Activated CD4-positive, alpha-beta T cell treated with anti-CD3 and anti-CD28 coated beads, Interleukin-10, Interleukin-2, amounts not matched to agents 100 ng/mL and 50 ng/mL, durations not matched to agents 16 hours and 8 hours (primary cell): ENCODE measurements at regions not wholly inside any gene's neighbourhood (a gene's known extent, or its start where the extent isn't known, plus 50 kb on each side); places are given as distances from the start of the nearest gene placed in this dataset.
"Not testable (repeated sequence)": the region's sequence is repeated elsewhere in the genome, so short reads cannot be mapped to it uniquely, and the experiment has no call there.

Experiments
- DNase-seq: peaks from one replicate; pipeline ENCODE4 v3.0.0-alpha.2; 2020

DNA sequence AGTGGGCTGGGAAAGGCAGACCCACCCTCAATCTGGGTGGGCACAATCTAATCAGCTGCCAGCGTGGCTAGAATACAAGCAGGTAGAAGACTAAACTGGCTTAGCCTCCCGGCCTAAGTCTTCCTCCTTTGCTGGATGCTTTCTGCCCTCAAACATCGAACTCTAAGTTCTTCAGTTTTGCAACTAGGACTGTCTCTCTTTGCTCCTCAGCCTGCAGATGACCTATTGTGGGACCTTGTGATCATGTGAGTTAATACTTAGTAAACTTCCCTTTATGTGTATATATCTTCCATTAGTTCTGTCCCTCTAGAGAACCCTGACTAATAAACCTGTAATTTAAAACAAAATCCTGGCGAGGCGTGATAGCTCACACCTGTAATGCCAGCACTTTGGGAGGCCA is 51.8 kb upstream of the SLC39A8 start:
- DNase-seq, result not testable (repeated sequence)

DNA sequence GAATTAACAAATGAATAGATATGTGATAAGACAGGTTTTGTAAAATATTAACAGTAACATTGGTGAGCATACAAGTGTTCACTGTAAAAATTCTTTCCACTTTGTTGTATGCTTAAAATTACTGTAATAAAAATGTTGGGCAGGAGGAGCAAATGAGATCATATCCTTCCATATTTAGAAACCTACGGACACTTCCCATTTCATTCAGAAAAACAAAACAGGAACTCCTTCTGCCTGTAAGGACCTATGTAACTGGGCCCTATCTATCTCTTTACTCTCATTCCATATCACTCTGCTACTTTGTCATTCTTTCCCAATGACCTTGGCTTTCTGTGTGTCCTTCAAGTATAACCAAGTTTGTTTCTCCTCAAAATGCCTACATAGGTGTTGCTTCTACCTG is 53.7 kb upstream of the SLC39A8 start:
- no peak for DNase-seq

DNA sequence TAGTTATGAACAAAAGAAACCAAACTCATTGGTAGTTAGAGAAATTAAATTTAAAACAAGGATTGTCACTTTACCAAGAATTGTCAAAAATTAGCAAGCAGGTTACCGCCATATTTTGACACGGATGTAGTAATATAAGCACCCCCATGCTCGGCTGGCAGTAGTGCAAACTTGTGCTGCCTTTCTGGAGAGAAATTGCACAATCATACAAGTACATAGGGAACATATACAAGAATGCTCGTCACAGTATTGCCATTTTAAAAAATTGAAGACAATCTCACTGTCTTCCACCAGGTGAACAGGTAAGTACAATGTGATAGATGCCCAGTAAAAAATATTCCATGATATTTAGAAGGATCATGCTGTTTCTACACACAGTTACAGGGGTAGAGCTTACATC is 55.6 kb upstream of the SLC39A8 start:
- no peak for DNase-seq

DNA sequence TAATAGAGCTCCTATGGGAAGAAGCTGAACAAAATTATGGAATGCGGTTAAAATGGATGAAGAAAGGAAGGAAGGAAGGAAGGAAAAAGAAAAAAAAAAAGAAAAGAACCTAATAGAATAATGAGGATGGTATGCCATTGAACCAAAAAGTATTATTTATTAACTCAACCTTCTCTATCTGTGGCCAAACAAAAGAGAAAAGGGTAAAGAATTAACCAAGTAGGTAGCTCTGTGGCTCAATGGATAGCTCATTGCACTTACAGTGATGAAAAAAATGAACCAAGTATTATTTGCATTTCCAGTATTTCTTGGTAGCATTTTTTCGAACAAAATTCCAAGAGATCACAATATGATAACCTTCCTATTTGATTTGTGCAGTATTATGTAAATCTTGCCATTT is 56.9 kb upstream of the SLC39A8 start:
- no peak for DNase-seq

DNA sequence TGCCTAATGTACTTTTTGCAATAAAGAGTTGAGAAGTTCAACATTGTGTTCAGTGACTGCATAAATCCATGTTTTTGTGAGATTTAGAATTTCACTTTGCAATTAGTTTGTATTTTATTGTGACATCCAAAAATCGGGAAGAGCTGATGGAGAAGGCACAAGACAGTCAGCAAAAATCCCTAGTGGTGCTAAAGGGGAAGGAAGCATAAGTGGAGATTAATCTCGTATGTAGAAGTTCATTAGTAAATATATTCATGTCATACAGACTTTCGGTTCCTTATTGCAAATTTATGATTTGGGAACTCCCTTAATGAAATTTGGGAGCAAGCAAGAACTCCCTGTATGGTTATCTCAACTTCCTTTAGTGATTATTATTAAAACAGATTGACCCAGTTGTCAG is 57.8 kb upstream of the SLC39A8 start:
- DNase-seq, result no peak

DNA sequence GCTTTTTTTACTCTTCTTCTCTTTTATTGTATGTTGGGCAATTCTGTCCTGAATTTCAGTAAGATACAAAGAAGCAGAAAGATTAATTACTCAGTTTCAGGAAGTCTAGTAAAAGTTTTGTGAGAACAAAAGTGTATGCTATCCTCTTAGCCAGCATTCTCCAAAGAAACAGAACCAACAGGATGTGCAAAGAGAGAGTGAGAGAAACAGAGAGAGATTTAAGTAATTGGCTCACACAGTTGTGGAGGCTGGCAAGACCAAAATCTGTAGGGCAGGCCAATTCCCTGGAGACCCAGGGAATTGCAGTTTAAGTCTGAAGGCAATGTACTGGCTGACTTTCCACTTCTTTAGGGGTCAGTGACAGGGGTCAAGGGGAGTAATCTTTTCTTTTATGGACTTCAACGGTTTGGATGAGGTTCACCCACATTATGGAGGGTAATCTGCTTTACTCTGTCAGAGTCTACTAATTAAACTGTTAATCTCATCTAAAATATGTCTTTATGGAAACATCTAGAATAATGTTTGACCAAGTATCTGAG is 59.2 kb upstream of the SLC39A8 start:
- DNase-seq, result no peak

DNA sequence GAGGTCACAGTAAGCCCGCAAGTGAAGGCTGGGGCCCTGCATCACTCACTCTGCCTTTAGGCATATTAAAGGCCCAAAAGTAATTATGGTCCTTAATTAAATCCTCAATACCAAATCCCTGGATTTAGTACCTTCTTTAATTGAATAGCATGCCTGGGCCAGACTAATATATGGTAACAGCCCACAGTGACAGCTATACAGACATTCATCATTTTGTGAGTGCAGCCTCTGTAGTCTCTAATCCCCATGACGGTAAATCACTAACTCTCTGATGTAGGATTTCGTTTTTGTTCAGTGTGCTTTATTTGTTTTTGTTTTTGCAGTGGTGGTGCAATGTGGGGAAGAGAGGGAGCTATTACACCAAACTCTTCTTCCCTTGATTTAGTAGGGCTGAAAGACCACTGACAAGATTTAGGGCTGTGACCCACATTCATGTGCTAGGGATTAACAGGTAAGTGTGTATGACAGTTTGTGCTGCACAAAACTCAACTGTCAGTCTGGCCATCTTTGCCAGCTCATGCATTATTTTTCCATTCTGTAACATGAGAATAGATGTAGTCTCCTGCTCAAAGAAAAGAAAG is 60.6 kb upstream of the SLC39A8 start:
- DNase-seq, result no peak

DNA sequence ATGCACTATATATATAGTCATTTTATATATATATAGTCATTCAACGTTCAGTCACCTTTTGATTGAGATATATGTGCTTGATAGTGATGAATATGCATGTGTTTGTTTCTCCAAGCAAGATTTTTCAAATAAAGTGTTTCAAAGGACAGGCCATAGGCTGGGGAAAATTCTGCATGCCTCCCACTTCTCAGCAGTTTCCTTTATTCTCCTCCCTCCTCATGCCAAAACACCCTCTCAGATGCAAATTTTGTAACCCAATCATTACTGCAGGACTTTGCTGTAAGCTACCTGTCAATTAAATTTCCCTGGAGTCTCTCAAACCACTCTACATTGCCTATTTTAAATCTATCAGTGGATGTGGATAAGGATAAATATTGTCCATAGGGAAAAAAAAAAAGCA is 65.6 kb upstream of the SLC39A8 start:
- not testable (repeated sequence) for DNase-seq

DNA sequence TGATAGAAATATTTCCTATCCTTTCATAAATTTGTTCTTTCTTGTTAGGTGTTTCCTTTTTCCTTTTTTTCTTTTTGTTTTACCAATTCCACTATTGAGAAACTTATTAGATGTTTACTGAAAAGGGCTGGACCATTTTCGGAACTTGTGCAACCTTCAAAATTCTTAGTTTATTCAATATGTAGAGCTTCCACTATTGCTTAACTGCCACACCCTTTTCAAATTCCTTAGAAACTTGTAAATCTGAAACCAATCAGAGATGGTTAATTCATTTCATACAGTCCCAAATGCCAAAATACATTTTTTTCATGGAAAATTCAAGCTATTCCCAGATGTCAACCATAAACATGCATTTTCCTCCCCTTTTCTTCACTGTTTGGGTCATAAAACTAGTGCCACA is 66.1 kb upstream of the SLC39A8 start:
- no peak for DNase-seq

DNA sequence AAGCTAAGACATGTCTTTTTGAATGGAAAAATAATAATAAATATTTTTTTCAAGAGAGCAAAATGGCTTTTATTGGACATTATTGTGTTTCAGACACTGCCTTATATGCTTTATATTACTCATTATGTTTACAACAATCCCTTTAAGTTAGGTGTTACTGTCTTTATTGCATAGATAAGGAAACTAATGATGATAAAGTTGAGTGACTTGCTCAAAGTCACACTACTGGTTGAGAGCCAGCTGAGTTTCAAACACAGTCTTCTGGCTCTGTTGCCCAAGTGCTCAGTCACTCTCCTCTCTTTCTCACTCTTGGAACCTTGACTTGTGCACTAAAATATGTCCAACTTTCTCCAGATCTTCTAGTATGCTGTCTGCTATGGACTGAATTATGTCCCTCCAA is 71.5 kb upstream of the SLC39A8 start:
- DNase-seq, result no peak

DNA sequence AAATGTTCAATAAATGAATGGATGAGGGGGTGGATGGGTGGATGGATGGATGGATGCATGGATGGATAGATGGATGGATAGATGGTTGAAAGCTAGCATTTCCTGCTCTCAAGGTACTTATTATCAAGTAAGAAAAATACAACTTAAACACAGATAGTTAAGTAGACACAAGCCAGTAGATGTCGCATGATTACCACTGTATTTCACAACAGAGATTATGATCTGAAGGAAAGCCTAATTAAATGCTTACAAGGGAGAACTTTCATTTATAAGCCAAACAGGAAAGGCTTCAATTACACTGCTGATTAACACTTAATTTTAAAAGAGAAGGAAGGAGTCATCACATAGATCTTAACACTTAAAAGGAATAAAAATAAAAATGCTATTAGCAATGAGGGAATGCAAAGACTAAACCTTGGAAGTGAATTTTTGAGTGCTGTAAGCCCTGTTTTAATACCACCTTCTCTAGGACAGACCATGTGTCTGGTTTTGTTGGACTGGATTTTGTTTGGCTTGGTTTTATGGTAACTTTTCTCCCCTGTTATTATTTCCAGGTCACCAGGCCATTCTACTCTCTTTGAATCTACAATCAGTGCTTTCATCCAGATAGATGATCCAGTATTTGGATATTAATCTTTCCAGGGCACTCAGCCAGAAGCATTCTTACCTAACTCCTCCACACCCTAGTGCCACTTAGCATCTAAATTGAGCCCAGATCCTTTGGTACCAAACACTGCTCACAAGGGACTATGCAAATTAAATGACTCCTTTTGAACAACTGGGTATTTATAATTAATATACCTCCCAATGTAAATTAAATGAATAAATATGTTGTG is 75.5 kb upstream of the SLC39A8 start:
- no peak for DNase-seq

DNA sequence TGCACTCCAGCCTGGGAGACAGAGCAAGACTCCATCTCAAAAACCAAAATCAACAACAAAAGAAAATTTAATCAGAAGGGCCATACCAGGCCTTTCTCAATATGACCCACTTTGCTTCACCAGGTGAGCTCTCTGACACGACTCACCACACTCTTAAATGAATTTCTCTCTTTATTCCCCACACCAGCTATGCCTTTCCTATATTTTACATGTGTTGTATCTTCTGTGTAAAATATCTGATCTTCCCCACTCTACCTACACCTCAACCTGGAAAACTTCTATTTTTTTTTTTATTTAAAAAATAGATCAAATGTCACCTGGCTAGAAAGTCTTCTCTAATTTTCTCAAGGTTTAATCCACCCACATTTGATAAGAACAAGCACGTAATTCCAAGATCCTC is 77.6 kb upstream of the SLC39A8 start:
- no peak for DNase-seq

DNA sequence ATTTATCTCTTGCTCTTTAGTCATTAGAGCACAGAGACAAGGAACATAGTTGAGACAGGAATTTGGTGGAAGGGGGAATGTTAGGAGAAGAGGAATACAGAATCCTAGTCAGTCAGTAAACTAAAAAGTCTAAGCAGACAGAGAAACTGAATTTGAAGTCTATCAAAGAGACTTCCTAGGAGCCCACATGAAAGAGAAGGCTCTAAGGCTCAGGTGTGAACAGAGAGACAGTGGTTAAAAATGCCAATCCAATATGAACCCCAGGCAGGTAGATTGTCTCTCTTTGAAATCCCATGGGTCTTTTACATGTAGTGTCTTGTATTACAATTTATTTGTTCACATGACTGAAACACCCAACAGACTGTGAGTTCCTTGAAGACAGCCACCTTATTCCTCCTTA is 77.8 kb upstream of the NFKB1 start:
- no peak for DNase-seq

DNA sequence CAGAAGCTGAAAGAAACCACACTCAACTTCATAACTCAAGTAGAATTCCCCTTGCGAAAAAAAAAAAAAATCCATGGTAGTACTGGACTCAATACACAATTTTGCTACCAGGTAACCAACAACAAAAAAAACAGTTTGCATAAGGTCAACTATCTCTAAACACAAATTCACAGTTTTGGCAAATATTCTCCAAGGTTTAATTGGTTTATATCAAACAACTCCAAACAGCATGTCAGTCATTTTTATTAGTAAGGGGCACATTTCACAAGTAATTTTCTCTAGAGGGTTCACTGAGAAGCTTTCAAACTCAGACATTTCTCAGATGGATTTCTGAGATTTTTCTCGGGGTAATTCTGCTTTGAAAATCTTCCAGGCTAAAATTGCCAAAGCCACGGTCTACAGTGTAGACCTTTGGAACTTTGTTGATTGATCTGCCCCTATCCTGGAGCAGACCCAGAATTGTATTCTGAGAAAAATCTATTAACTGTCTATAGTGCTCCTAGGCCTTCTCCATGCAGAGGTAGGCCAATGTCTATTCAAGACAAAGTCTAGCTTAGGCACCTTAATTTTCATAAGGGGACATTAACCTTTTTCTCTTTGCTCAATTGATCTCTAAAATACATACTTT is 73.7 kb upstream of the NFKB1 start:
- no peak for DNase-seq

DNA sequence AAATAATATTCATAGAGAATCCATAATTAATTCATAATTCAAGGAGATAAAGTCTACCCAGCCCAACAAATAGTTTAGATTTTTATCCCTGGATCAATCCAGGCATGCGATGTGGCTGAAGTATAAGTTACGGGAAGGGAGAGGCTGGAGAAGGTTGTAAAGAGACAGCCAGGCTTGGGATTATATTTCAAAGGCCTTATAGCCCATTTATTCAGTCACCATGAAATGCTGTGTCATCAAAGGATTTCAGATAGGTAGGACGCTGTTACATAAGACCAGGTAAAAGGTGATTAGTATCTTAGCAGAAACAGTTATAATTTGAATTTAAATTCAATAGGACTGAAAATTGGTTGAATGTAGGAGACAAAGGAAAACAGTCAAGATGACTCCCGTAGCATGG is 73.0 kb upstream of the NFKB1 start:
- no peak for DNase-seq

DNA sequence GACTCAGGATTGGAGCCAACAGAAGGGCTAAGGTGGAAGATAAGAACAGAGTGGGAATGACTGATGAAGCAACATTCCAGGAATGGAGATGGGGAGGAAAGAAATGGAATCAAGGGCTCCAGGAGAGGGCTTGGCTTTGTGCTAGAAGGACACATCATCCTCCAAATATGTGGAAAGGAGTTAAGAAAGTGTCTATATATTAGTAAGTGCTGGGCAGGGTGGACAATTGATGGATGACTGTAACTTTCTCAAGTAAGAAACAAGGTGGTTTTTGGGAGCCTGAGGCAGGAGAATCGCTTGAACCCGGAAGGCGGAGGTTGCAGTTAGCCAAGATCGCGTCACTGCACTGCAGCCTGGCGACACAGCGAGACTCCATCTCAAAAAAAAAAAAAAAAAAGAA is 71.6 kb upstream of the NFKB1 start:
- no peak for DNase-seq

DNA sequence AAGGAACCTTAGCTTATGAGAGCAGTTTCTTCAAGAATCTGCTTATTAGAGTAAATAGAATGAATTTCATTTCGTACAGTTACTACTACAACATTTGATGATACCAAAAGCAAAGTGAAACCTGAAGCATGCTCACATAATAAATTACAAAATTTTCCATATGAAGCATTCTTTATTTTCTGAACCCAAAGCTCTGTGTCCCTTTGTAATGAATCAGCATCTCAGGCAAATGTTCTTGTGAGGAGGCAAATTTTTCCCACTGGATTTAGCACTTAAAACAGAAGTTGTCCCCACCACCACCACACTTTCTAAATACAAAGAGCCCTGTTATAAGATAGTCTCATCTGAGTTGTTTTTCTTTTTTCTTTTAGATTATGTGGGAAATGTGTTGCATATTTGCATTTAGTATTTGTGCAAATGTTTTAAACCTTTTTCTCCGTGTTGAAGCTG is 70.7 kb upstream of the NFKB1 start:
- DNase-seq, result no peak

DNA sequence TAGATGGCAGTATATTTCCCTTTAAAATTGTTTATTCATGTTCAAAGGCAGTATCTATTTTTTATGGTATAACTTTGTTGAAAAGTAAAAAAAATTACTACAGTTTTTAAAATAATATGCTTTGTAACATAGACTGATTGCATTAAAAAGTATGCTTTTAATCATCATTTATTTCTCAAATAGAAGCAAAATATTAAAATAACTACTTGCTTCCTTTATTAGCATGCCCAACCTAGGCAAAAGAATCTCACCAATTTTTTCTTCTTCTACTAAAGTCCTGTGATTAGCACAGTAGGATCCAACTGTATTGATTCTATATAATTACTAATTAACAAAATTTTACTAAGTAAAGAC is 69.6 kb upstream of the NFKB1 start:
- DNase-seq, result no peak

DNA sequence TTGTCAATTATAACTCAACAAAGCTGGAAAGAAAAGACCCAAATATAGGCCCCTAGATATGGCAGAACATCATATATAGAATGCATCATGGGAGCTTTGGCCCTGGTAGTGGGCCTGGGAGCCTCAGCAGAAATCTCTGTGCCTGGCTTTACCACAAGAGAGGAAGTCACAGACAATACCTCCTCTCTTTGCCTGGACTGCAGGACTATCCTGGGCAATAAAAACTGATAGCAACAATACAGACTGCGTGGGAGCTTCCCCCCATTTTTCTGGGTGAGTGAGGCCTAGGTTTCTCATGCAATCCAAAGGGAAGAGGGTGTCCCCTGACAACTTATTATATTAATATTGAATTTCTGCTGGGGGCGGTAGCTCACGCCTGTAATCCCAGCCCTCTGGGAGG is 64.0 kb upstream of the NFKB1 start:
- DNase-seq, result no peak

DNA sequence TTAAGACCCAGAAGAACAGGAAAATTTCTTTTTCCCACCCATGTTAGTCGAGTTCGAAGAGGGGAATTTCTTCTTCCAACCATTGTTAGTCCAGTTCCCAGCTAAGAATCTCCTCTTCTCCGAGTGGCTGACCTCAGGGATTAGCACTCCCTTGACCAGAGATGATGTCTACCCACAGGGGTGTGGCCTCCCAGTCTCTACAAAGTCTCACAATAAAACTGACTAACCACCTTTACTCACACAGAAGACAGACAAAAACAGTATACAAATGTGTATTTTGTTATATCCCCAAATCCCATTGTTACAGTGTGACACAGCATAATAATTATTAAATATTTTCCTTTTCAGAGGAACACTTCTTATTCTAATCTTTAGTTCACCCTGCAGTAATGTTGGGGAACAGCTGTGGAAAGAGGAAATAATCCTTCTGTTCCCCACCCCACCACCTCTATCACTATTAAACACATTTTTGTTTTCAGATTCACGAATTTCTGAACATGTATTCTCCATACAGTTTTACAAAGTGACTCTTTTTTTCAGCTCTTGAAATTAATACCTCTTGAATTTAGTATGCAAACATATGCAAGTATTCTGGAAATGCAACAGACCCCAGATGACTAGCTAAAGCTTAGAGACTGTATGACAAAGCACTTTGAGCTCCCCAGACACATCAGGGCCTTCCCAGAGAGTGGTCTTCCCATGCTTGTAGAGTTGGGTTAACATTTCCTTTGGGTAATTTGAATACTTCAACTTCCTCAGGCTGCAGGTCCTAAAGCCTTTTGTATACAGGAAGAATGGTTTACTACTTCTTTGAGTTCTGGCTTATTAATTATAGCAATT is 62.5 kb upstream of the NFKB1 start:
- DNase-seq, result no peak

DNA sequence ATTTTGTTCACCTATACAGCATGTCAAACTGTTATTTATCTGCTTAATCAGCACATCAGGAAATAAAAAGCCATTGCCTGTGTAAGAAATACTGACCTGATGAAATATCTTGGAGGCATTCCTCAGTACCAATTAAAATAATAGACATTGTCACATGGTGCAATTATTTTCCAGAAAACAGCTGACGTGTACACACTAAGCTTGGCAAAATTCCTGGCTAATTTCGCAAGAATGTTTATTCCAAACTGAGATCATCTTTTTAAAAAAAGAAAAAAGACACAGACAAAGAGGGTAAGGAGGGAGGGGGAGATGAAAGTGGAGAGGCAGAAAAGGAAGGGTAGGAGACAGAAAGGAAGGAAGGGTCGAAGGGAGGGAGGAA is 61.9 kb upstream of the NFKB1 start:
- no peak for DNase-seq

DNA sequence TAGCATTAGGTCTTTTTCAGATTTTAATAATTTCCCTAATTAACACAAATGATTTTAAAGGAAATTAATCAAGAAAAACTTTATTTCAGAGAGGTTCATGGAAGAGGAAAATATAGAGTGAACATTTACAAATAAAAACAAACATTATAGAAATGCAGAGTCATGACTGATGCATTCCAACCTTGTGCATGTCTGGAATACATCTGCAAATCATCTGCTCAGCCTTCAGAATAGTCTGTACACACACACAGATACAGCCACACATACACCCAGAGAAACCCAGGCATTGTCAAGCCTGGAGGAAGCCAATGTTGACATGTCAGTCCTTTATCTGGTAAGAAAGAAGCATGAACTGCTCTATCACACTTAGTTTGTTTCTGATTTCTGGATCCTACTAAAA is 61.3 kb upstream of the NFKB1 start:
- no peak for DNase-seq

DNA sequence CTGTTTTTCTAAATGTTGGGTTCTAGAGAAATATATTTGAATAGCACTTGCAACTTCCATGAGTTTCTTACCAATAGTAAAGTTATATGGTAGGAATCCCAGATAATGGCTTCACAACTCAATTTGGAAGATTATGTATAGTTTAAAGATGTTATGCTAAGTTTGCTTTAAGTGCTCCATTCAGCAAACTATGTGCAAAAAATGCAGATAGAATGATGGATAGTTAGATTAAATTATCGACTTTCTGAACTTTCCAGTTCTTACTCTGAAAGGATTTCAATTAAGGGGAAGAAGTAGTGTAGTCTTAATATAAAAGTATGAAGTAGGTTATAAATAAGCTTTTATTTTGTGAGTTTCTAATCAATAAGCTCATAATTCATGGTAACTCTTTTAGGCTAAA is 60.7 kb upstream of the NFKB1 start:
- no peak for DNase-seq
